Panc1 (cell line): ENCODE measurements at regions not wholly inside any gene's neighbourhood (a gene's known extent, or its start where the extent isn't known, plus 50 kb on each side); places are given as distances from the start of the nearest gene placed in this dataset.

Experiments used
- ATAC-seq: fragments of 200-7000 bp; cut with Tn5 transposase; 2 replicates; pipeline ENCODE4 v1.9.1; 2020; ENCODE audit warnings: mild to moderate bottlenecking, moderate library complexity
- BruUV-seq: library from RNA; stranded (reverse); fragments of 400-500 nt; replicated peaks from 2 replicates; lab custom pipeline; 2021; lab: Mats Ljungman, UMichigan
- CTCF ChIA-PET: fragments of 300-600 bp; sonication (Branson Sonifier 250); formaldehyde crosslinking; loops from one replicate; lab custom pipeline; 2022; ENCODE audit warnings: antibody characterized with exemption; lab: Charles Lee
- POLR2A ChIA-PET: fragments of 300-600 bp; sonication (Branson Sonifier 250); formaldehyde crosslinking; loops from one replicate; lab custom pipeline; 2022; ENCODE audit warnings: antibody characterized with exemption; lab: Charles Lee
- DNase-seq: peaks from one replicate; pipeline ENCODE4 v3.0.0-alpha.2; 2010; ENCODE audit warnings: low read depth, low spot score
- H3K27ac ChIP-seq: 2 replicates; pipeline ENCODE4 v1.5.1; 2011; ENCODE audit warnings: mild to moderate bottlenecking, low read length, inconsistent platforms
- H3K27me3 ChIP-seq: fragments of 200-500 bp; sonication (Bioruptor generic); 2 replicates; pipeline ENCODE4 v1.6.0; 2014; ENCODE audit warnings: low read length, inconsistent platforms; ENCODE audit not compliant: control insufficient read depth, insufficient read depth
- H3K36me3 ChIP-seq: fragments of 200-500 bp; sonication (Bioruptor generic); 2 replicates; pipeline ENCODE4 v1.5.1; 2014; ENCODE audit warnings: inconsistent platforms, mild to moderate bottlenecking, low read length, moderate library complexity; ENCODE audit not compliant: control insufficient read depth, insufficient read depth
- H3K4me1 ChIP-seq: 2 replicates; pipeline ENCODE4 v1.5.1; 2011; ENCODE audit warnings: inconsistent platforms, mild to moderate bottlenecking, low read length, moderate library complexity; ENCODE audit not compliant: control insufficient read depth, insufficient read depth
- H3K4me3 ChIP-seq, 2 experiments: 2 replicates each; pipeline ENCODE4 v1.5.1; 2011 to 2012; ENCODE audit warnings: low read depth in 2 of 2, low read length in 2 of 2, mild to moderate bottlenecking in 2 of 2, inconsistent platforms in 1 of 2, moderate library complexity in 1 of 2
- H3K9me3 ChIP-seq: fragments of 200-500 bp; sonication (Bioruptor generic); 2 replicates; pipeline ENCODE4 v1.5.1; 2014; ENCODE audit warnings: low read depth, mild to moderate bottlenecking, inconsistent platforms, low read length, moderate library complexity; ENCODE audit not compliant: control insufficient read depth, insufficient read depth
- CTCF ChIP-seq: fragments of 450-650 bp; IDR thresholded peaks from 2 replicates; pipeline ENCODE4 v1.5.1; 2017; ENCODE audit warnings: mild to moderate bottlenecking
- POLR2AphosphoS5 ChIP-seq: IDR thresholded peaks from 2 replicates; pipeline ENCODE4 v1.6.1; 2012; ENCODE audit warnings: mild to moderate bottlenecking, low read depth, low read length, moderate library complexity
- REST ChIP-seq, 2 experiments: IDR thresholded peaks; 2 replicates each; pipeline ENCODE4 v1.6.1; 2011 to 2012; ENCODE audit warnings: low read depth in 2 of 2, control low read depth in 1 of 2, low read length in 1 of 2, mild to moderate bottlenecking in 1 of 2, moderate library complexity in 1 of 2; ENCODE audit not compliant: insufficient read depth in 1 of 2
- SIN3A ChIP-seq: IDR thresholded peaks from 2 replicates; pipeline ENCODE4 v1.6.1; 2012; ENCODE audit warnings: low read depth, mild to moderate bottlenecking, low read length, moderate library complexity, borderline replicate concordance; ENCODE audit not compliant: insufficient read depth
- TCF7L2 ChIP-seq: IDR thresholded peaks from 2 replicates; pipeline ENCODE4 v1.6.1; 2011; ENCODE audit warnings: mild to moderate bottlenecking, low read depth, low read length, inconsistent platforms
- in situ Hi-C: cut with HindIII; loops from 2 replicates; pipeline ENCODE4 v1.10.0; 2016; ENCODE audit warnings: low sequenced_read_pairs, low pct_unique_long_range_greater_than_20kb
- intact Hi-C: fragments of 100-400 bp; cut with micrococcal nuclease; formaldehyde crosslinking; loops from one replicate; pipeline ENCODE4 v1.10.0; 2022; ENCODE audit not compliant: unreplicated experiment

- H3K36me3 ChIP-seq, result no peaks in the 10 kb centered on the region
- no peaks in the 10 kb centered on the region for H3K4me1 ChIP-seq
- DNase-seq (no peak), ATAC-seq (no peak)
- POLR2A ChIA-PET, result no interaction called here
- no peak overlapping the region for H3K4me3 ChIP-seq
- CTCF ChIA-PET, result no interaction called here
- intact Hi-C loops (no loop called here), in situ Hi-C loops (no loop called here)
- BruUV-seq, result no TSS peak
- H3K9me3 ChIP-seq, result no peaks in the 10 kb centered on the region
- TF ChIP-seq TCF7L2 (no peak), CTCF (no peak), SIN3A (no peak), POLR2AphosphoS5 (no peak), REST (IDR thresholded peaks at IDR 0.05; ENCODE audit: insufficient read depth in 1 of 2, low read depth in 2 of 2, low read length in 1 of 2) (no peak)
- no peak overlapping the region for H3K27ac ChIP-seq
- H3K27me3 ChIP-seq, result no peaks in the 10 kb centered on the region
These were observed 251.9 kb downstream of the LNPK start for GRCh38 chr2:175750195-175750594.

GRCh38 chr2:175745911-175746310 is 256.2 kb downstream of the LNPK start:
- Histone ChIP-seq H3K9me3 (no peaks in the 10 kb centered on the region), H3K4me3 (no peak overlapping the region), H3K4me1 (no peaks in the 10 kb centered on the region), H3K27ac (no peak overlapping the region), H3K27me3 (no peaks in the 10 kb centered on the region), H3K36me3 (no peaks in the 10 kb centered on the region)
- ATAC-seq (no peak), DNase-seq (no peak)
- POLR2A ChIA-PET, result no interaction called here
- CTCF ChIA-PET, result no interaction called here
- in situ Hi-C loops (no loop called here), intact Hi-C loops (no loop called here)
- no peak for TF ChIP-seq POLR2AphosphoS5
- TF ChIP-seq SIN3A, result no peak
- TF ChIP-seq TCF7L2, result no peak
- TF ChIP-seq CTCF, result no peak
- no peak for TF ChIP-seq REST (IDR thresholded peaks at IDR 0.05; ENCODE audit: insufficient read depth in 1 of 2, low read depth in 2 of 2, low read length in 1 of 2)
- BruUV-seq, result no TSS peak
